LNCAP (cell line): ENCODE measurements at regions not wholly inside any gene's neighbourhood (a gene's known extent, or its start where the extent isn't known, plus 50 kb on each side); places are given as distances from the start of the nearest gene placed in this dataset.

Source experiments
- TF ChIP-seq, protein P1 (sequence below): fragments of 450-650 bp; IDR thresholded peaks from 2 replicates; pipeline ENCODE4 v1.5.1; 2017; ENCODE audit warnings: mild to moderate bottlenecking

DNA sequence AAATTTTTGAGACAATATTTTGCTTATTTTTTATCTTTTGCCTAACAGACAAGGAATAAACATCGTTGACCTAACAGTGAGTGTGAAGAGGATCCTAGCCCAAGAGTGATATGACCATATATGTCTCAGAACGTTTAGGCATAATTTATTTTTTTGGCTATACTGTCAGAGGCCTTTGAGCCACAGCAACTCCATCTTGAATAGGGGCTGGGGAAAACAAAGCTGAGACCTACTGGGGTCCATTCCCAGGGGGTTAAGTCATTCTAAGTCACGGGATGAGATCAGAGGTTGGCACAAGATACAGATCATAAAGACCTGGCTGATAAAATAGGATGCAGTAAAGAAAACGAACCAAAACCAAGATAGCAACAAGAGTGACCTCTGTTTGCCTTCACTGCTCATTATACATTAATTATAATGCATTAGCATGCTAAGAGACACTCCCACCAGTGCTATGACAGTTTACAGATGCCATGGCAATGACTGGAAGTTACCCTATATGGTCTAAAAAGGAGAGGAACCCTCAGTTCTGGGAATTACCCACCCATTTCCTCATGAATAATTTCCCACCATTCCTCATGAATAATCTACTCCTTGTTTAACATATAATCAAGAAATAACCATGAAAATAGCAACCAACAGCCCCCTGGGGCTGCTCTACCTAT, 510.9 kb upstream of the PCDH9 start:
- TF ChIP-seq, protein P1, sequence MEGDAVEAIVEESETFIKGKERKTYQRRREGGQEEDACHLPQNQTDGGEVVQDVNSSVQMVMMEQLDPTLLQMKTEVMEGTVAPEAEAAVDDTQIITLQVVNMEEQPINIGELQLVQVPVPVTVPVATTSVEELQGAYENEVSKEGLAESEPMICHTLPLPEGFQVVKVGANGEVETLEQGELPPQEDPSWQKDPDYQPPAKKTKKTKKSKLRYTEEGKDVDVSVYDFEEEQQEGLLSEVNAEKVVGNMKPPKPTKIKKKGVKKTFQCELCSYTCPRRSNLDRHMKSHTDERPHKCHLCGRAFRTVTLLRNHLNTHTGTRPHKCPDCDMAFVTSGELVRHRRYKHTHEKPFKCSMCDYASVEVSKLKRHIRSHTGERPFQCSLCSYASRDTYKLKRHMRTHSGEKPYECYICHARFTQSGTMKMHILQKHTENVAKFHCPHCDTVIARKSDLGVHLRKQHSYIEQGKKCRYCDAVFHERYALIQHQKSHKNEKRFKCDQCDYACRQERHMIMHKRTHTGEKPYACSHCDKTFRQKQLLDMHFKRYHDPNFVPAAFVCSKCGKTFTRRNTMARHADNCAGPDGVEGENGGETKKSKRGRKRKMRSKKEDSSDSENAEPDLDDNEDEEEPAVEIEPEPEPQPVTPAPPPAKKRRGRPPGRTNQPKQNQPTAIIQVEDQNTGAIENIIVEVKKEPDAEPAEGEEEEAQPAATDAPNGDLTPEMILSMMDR: no peak

DNA sequence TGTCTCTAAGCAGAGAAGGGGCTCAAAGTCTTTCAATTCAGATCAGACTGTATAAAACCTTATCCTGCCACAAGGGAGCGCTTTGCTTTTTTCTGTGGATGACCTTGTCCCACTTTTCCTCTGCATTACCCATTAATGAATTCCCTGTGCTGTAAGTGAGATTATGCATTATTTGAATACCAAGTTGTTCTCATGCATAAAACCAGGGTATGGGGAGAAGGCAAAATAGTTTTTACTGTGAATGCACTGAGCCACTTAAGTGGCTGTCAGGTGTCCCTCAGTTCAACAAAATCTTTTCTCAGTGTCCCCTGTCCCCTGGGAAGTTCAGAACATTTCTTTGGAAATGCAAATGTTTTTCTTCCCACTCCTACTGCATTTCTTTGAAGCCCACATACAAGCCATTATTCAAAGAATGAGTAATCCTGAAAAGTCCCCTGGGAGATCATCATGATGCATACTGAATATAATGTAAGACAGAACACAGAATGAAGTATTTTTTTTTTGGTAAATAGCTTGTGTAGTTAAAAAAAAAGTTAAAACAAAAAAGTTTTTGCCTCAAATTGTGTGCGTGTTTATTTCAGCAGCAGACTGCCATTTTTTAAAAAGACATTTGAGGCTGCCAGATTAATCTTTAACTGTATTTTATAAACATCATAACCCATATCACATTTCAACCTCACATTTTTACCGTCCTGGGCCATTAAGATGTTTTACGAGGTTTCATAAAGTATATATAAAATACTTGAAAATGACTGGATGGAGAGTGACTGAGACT, 506.7 kb upstream of the PCDH9 start:
- TF ChIP-seq, protein P1: peak; percentile 19; the same call in 1 of the 2 replicates

DNA sequence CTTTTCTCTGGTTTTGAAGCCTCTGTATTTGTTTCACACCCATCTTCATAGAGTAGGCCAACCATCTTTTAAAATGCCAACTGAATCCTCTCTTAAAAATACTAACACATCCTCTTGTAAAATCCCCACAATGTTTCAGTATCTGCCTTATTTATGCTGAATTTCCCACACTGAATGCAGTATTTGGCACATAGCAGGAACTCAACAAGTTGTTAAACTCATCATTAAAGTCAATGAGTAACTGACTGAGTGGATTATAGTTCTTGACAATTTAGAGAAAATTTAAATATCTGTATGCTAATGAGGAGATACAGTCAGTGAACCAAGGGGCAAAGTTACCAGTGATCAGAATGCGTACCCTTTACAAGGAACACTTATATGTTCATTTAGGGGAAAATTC, 505.5 kb upstream of the PCDH9 start:
- TF ChIP-seq, protein P1: no peak

DNA sequence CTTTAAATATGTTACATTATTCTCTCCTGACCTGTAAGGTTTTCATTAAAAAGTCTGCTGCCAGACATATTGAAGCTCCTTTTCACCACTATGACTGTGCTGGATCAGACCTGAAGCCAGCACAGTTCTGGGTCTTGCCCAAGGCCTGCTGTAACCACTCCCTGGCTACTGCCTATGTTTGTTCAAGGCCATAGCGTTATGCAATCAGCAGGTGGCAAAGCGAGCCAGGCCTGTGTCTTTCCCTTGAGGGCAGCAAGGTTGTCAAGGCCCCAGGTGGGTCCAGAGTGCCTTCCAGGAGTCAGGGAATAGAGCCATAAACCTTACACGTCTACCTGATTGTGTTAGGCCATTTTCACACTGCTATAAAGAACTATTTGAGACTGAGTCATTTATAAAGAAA, 496.8 kb upstream of the PCDH9 start:
- TF ChIP-seq, protein P1: no peak

DNA sequence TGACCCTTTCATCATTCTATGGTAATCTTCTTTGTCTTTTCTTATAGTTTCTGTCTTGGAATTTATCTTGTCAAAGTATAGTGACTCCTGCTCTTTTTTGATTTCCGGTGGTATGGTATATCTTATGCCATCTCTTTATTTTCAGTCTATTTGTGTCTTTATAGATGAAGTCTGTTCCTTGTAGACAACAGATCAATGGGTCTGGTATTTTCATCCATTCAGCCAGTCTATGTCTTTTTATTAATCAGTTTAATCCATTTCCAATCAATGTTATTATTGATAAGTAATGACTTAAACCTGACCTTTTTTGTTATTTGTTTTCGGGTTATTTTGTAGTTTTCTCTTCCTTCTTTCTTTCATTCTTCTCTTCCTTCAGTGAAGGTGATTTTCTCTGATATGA, 495.9 kb upstream of the PCDH9 start:
- TF ChIP-seq, protein P1: no peak

DNA sequence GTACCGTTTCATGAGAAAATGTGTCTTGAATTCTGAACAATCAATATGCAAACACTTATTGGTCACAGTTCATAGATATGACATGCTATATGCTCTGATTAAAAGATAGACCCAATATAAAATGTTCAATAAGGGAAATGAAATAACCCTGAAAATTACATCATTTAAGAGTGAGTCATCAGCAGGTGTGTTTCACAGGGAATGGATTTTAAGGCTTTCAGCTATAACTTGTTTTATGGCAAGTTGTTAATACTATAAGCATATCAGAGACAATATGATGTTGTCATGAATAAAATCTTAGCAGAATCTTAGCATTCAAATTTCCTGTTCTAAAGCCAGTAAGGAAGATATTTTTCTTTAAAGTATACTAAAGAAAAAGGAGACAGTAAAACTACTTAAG, 483.4 kb upstream of the PCDH9 start:
- TF ChIP-seq, protein P1: no peak

DNA sequence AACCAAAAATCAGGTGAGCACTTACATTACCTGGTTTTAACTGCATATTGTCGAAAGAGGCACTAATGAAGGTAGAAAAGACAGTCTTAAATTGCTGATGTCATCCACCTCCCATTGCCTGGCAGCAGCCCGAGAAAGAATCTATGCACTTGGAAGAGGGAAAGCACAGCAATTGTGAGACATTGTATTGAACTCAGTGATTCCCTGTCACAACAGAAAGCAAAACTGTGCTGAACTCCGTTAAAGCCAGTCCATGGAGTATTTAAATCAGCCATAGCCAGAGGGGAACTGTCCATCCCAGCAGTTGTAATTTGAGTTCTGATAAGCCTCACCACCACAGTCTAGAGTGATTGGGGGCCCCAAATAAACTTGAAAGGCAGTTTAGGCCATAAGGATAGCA, 466.6 kb upstream of the PCDH9 start:
- TF ChIP-seq, protein P1: no peak
